Activated CD4-positive, CD25-positive, alpha-beta regulatory T cell treated with anti-CD3 and anti-CD28 coated beads, Interleukin-2, amount 50 U/mL, for 24 hours (primary cell): ENCODE measurements at regions not wholly inside any gene's neighbourhood (a gene's known extent, or its start where the extent isn't known, plus 50 kb on each side); places are given as distances from the start of the nearest gene placed in this dataset.

Experiments used
- ATAC-seq, 2 donors: fragments of 150-1000 bp; cut with Tn5 transposase; one replicate each; pipeline ENCODE4 v1.10.0; 2021; ENCODE audit warnings: mild to moderate bottlenecking in 1 of 2, moderate library complexity in 1 of 2

DNA sequence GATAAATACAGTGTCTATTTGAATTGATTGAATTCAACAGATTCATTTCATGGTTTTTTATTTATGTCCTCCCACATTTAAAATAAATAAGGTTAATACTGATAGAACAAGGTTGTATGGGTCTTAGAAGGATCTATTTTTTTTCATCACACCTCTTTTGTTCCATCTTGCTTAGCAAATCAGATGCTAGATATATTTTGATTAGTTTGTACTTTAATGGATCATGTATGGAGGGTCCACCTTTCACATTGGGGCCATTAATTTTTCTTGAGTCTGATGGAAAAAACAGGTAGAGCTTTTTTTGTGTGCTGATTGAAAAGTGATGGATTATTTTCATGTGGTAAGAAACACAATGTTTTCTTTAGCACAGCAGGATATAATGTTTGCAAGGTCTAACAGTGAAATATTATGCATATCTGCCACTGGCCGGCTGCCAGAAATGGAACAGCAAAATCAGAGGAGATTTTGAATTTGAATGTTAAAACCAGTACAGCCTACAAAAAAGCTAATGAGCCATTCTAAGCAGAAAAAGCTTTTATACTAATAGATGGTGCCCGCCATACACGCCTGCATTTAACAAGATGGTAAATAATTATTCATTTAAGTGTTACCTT lies 188.1 kb upstream of the ETAA1 start:
- no peak for ATAC-seq

DNA sequence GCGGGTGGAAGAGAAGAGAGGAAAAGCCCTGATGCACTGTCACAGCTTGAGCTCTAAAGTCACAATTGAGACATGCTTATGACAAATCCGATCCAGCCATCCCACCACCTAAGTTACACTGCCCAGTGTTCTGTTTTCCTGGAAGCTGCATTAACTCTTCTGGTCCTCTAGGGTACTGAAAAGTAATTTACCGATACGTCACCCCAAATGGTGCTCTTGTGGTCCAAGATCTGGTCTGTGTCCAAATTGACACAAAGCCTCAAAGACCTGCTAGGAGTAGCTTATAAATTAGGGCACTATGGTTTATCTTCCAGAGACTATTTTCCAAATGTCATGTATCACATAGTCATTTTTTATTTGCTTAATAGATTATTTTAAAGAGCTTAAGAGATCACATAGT lies 186.7 kb upstream of the ETAA1 start:
- ATAC-seq: no peak

DNA sequence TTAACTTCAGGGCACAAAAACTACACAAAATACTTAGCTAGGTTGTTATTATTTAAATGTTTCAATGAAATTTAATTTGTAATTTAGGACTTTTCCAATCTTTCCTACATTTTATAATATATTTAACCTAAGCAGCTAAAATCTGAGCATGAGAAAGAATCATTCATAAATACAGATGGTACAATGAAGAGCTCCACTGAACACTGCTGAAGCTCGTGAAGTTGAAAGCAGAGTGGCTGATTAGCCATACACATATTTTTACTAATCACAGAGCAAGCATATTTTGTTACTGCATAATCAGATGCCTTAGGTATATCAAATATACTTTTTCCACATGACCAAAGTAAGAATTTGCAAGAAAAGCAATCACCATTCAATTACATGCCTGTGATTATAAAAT lies 184.9 kb upstream of the ETAA1 start:
- ATAC-seq: no peak

DNA sequence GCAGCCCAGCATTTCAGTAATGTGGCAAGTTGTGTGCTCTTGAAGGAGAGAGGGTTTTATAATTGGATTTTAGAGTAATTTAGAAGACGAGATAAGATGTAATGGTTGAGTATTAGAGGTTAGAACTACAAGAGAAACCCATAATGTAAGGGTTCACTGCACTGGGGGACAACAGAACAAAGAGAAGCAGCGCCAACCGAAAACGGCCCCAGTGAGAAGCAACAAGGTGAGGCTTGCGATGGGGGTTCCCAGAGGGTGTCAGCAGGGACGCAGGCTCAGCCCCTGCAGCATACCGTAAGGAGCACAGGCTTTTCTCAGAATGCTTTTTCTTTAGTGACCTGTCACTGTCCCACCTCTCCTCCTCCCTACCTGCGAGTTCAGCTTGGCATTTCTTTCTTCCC lies 183.9 kb upstream of the ETAA1 start:
- no peak for ATAC-seq

DNA sequence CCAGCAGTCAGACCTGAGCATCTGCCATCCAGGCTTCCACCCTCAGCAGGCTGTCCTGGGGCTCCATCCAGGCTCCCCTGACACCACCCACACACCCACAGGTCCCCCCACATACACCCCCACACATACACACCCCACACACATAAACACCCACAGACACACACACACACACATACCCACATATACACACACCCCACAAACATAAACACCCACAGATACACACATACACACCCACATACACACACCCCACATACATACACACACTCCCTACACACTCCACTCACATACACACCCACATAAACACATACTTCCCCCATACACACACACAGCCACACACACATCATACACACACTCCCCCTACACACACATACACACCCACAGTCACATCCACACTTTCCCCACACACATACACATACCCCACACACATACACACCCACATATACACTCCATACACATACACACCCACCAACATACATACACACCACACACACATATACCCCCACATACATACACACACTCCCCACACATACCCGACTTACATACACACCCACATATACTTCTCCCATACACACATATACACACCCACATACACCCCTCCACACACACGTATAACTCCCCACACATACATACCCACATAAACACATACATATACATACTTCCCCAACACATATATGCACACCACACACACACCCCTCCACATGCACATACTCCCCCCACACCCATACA lies 183.3 kb upstream of the ETAA1 start:
- no peak for ATAC-seq

DNA sequence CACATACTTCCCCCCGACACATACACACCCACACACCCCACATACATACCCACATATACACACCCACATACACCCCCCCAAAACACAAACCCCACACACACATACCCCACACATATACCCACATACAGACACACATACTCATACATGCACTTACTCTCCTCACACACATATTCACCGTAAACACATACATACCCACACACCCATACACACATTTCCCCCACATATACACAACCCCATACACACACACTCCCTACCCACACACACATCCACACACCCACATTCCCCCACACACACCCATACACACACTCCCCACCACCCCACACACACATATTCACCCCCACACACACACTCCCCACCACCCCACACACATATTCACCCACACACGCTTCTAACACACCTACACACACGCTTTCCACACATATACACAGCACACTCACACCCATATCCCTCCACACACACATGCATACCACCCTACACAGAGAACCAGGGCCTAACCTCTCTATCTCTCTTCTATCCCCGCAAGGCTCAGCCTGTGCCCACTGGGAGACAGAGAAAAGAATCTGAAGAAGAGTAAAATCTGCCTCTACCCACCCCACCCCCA lies 182.4 kb upstream of the ETAA1 start:
- ATAC-seq: no peak

DNA sequence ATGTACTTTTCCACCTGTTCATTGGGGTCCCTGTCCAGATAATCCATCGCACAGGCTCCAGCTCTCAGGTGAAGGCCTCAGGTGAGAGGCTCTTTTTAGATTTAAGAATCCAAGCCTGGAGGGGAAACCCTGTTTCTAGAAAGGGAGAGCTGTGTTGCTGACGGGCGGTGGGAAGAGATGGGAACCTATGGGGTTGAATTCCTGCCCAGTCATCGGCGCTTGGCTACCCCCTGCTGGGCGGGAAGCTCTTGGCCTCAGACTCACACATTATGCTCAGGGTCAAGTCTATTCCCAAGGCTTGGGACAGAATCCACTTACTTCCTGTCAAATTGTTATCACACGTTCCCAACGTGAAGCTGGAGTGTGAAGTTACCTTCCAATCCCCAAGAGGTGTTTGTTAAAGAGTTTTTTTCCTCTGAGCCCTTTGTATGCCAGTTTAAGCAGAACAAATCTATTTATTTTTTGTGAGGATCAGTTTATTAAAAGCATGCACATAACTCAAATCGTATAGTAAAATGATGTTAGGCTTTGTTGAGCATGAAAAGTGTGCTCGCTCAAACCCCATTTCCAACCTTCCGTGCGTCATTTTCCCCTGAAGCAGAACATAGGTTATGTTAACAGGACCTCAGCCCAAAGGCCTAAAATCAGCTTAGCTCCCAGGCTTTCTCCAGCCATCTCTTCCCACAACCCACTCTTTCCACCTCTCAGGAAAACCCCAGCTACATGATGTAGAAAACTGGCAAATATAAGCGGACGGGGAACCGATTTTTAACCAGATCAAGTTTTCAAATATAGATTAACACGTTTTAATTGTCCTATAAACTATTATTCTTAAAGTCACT lies 181.7 kb upstream of the ETAA1 start:
- ATAC-seq: no peak

DNA sequence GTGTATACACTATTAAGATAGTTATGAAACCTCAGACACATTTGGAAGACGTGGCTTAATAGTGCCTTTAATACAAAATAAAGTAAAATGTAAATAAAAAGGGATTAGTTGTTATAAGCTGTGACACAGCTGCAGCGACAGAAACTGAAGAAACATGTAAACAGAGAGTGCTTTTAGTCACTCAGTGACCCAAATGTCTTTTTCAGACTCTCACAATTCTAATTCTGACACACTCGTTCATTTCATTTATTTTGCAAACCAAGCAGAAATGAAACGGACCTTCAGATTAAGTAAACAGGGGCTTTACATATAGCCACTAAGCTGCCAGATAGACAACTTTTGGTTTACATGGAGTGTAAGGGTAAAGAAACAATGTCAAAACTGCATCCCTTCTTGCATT lies 181.0 kb upstream of the ETAA1 start:
- ATAC-seq: no peak

DNA sequence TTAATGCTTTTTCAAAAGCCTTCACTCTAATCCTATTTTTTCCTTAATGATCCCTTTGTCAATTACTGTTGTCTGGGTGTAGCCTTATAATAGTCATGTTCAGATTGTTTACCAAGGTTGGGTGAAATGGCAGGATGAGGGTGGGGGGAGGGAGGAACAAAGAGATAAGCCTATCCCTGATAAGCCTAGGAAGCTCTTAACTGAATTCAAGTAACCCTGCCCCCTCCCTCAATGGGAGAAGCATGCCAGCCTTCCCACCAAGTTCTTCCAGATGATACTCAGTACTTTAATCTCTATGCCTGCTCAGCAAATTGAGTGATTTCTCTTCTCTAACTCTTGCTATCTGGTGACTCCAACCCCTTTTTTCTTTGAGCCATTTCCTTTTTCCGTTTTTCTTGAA lies 180.3 kb upstream of the ETAA1 start:
- no peak for ATAC-seq

DNA sequence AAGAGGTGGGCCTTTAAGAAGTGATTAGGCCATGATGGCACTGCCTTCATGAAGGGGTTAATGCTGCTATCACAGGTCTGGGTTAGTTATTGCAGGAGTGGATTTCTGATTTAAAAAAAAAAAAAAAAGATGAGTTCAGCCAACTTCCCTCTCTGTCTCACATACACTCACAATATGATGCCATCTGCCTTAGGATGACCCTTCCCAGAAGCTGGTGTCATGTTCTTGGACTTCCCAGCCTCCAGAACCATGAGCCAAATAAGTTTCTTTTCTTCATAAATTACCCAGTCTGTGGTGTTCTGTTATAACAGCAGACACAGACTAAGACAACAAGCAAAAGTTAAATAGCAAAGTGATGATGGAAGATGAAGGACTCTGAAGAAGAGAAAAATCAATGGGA lies 179.7 kb upstream of the ETAA1 start:
- no peak for ATAC-seq

DNA sequence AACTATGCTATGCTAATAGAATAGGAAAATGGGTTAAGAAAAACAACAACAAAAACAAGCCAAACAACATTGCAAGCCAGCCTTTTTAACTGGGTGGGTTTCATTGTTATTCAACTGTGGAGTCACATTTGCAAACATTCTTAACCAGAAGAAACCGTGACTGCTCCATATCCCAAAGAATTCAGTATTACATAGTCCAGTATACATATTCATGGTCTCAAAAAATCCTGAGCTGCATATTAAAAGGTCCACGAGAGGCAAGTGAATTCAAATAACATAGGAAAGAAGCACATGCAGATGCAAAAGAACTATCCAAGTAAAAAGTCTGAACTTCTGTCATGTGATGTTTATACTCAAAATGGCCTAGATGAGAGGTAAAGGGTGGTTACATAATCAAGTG lies 179.1 kb upstream of the ETAA1 start:
- no peak for ATAC-seq

DNA sequence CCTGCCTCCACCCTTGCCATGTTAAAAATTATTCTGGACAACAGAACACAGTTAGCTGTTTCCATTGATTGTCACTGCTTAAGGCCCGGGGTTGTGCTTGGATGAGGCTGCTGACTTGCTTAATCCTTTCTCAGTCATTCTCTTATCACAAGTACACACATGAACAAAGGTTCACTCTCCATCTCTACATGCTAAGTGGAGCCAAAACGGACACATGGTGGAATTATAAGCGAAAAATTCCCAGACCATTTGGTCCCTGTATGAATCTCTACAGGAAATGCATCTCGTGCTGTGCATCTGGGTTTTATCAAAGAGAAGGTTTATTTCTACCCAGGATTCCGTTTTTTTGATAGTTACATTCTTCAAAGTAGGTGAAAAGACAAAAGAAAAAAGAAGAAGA lies 177.5 kb upstream of the ETAA1 start:
- ATAC-seq: no peak

DNA sequence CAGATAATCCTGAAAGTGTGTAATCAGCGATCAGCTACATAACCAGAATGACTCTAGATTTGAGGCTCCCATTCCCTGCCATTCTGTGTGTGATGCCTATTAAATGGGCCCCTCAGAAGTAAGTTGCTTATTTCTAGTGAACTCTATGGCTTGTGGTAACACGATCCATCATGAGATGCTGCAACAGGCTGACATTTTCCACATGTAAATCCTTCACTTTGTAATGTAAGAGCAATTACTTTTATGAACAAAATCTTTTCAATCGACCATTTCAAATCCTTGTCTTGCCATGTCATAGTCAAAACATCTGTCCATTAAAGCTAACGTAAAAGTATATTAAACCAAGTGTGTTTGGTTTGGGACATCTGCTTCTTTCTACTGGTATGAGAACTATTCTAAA lies 175.9 kb upstream of the ETAA1 start:
- ATAC-seq: no peak

DNA sequence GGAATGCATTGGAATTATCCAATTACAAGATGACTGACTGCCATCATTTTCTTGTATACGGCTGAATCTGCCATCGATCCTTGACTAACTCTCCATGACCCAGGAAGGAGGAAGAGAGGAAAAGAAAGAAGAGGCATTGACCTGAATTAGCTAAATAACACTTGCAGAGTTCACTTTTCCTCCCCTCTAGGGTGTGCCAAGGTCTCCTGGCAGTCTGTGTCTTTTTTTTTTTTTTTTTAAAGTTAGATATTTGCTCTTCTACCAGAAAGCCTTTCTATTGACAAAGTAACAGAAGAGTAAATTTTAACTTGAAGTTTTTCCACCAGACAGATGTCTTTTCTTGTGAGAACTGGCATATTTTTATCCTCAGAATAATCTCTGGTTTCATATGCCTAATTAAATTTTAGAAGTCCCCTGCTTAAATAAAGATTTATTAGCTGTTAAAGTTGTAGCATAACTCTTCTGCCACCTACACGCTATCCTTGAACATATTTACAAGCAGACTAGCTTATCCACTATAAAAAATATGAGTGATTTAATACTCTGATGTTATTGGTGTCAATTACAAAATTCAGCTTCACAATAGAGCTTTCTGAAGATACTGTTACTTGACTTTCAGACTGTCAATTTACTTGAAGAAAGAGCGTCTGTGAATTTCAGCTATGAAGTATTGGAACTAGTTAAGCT lies 171.7 kb upstream of the ETAA1 start:
- ATAC-seq: no peak

DNA sequence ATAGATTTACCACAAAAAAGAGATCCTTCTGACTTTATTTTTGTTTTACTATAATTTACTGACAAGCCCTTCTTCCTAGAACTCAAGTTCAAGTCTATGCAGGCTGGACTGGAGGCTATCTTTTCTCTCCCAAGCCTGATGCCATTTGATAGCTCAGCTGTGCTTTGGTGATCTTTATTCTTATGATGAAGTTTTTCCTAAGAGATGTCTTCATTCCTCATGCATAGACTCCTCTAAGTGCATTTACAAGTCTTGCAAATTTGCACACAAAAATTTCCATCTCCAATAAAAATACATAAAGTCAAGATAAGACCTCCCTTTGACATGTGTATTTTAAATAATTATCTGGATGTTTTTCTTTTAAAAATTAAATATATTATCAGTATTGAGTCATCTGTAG lies 167.4 kb upstream of the ETAA1 start:
- no peak for ATAC-seq

DNA sequence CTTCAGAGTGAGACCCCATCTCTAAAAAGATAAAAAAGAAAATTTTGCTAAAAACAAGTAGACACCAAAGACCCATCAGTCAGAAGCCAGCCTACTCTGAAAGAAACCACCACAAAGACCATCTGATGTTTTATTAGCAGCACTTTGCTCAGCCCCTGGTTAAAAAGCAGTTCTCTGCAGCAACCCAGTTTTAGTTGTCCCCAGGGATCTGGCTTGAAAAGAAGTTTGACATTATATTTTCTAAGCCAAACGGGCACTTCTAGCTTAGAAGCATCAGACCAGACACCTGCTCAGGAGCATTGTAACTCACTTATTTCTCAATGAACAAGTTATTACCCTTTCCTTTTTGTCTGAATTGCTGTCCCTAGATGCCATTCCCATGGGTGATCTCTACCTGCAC lies 164.2 kb upstream of the ETAA1 start:
- no peak for ATAC-seq

DNA sequence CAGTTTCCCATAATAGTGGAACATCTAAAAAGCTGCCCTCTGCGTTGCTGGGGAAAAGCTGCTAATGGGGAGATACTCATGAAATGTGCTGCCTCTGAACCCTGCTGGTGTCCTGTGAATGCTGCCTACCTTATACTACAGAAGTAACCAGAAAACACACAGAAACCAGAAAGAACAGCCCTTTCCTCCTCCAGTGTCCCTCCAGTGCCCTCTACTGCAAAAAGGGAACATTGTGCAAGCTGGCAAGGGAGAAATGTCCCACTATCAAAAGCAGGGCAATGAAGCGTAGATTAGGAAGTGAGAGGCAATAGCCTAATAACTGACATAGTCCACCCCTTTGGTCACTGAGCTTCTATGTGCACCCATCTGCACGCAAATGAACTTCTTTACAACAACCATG lies 162.7 kb upstream of the ETAA1 start:
- no peak for ATAC-seq

DNA sequence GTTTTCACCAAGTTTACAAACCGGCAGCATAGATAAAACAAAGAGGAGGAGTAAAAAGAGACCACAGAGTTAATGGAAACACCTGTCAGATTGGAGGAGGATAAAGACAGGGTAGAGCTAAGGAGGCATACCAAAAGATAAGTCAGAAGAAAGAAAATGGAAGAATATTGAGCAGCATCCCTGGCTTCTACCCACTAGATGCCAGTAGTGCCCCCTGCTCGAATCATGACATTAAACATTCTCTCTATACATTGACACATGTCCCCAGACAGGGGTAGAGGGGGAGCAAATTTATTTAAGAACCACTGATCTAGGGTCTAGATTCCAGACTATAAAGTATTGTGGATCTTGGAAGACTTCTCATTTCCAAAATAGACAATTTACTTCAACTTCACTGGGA lies 159.8 kb upstream of the ETAA1 start:
- ATAC-seq: no peak

DNA sequence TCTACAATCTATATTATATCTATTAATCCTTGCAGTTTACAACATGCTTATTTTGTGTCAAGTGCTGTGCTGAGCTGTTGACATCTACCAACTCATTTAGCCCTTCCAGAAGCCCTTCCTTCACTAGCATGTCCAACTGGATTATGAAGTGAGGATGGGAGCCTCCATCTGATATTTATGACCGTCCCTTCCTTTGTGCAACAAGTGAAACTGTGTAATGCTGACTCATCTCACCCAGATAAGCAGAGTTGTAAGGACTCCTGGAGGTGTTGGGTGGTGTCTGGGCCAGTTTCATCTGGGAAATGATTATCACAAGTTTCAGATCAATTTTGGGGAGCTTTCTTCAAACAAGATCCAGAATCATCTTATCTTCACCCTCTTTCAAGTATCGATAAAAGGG lies 156.6 kb upstream of the ETAA1 start:
- ATAC-seq: no peak

DNA sequence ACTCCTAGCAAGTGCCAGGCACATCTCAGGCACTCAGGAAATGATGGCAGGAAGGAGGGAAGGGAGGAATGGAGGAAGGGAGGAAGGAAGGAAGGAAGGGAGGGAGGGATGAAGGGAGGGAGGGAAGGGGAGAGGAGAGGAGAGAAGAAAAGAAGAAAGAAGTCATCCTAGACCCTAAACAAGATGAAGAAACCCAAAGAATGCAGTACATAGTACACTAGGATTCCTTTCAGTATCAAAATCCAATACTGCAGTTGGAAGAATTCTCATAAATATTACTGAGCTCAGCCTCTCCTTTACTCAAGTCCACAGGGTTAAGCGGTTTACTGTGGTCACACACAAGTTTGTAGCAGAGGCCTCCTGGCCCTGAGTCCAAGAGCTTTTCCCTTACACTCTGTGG lies 155.7 kb upstream of the ETAA1 start:
- ATAC-seq: no peak

DNA sequence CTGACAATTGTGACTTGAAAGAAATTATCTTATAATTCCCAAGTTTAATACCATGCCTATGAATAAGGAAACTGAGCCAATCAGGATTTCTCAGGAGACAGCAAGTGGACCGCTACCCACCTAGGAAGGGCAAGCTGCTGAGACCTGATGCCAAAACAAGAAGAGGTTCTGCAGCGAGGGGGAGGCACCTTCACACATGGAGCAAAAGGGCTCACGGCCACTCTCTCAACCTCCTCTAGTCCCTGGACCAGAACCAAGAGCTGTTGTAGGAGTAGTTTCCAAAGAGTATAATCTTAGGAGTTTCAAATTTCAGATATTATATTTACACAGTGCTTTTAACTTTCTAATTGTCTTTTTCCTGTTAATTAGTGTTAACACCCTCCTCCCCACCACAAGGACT lies 154.7 kb upstream of the ETAA1 start:
- ATAC-seq: no peak

DNA sequence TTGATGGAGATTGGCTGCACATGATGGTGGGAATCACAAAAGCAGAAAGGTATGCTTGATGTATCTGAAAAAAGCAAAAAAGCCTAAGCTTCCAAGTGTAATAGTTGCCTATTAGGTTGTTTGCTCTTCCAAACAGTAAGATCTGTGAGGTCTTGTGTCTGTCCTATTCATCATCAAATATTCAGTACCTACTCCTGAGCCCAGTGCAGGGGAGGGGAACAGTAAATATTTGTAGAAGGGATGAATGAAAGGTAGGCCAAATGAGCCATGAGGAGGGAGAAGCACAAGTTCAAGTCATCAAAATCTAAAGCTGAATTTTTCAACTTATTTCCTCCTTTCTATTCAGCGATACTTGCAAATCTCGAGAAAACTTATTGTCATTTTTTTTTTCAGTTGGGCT lies 153.2 kb upstream of the ETAA1 start:
- ATAC-seq: no peak

DNA sequence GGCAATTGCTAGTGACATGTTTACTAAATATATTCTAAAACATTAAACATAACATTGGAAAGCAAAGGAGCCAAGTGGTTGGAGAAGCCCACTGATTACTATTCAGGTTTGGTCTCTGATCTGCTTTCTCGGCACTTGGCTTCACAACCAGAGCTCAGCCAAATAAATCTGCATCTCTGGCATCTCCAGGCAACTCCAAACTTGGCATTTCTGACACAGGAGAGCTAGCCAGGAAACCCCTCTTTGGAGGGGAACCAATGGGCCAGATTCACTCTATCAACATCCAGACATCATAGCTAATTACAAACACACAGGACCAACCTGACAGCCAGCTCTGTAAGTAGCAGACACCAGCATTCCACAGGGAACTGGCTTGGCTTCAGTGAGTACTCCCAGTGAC lies 150.3 kb upstream of the ETAA1 start:
- ATAC-seq: no peak
